CD14-positive monocyte (primary cell): ENCODE measurements at regions not wholly inside any gene's neighbourhood (a gene's known extent, or its start where the extent isn't known, plus 50 kb on each side); places are given as distances from the start of the nearest gene placed in this dataset.

Source experiments
- DNase-seq, 3 donors: peaks; one replicate each; pipeline ENCODE4 v3.0.0-alpha.2; 2011 to 2022
- H2AFZ ChIP-seq: 2 replicates; pipeline ENCODE4 v1.6.0; 2012; ENCODE audit warnings: mild to moderate bottlenecking, low read depth, low read length, inconsistent platforms; ENCODE audit not compliant: insufficient read depth, poor library complexity, severe bottlenecking
- H3K27ac ChIP-seq, 2 donors: 1 replicate in 1 of 2; 2 replicates in 1 of 2; pipeline ENCODE4 v1.5.1; 2012 to 2013; ENCODE audit warnings: low read length in 2 of 2, control low read depth in 1 of 2, inconsistent platforms in 1 of 2, low read depth in 1 of 2, mild to moderate bottlenecking in 1 of 2
- H3K27me3 ChIP-seq, 2 donors: one replicate each; pipeline versions ENCODE4 v1.6.0 to v1.6.1; 2011 to 2013; ENCODE audit warnings: low read length in 2 of 2; ENCODE audit not compliant: control insufficient read depth in 2 of 2, insufficient read depth in 2 of 2
- H3K36me3 ChIP-seq, 2 donors: replicated peaks in 1 of 2; 1 replicate in 1 of 2; 2 replicates in 1 of 2; pipeline versions ENCODE4 v1.5.1 to v1.6.1; 2012 to 2013; ENCODE audit warnings: low read length in 2 of 2, control low read depth in 1 of 2, inconsistent platforms in 1 of 2, mild to moderate bottlenecking in 1 of 2; ENCODE audit not compliant: insufficient read depth in 2 of 2, control insufficient read depth in 1 of 2
- H3K4me1 ChIP-seq, 2 donors: 1 replicate in 1 of 2; 2 replicates in 1 of 2; pipeline versions ENCODE4 v1.5.1 to v1.6.1; 2012 to 2013; ENCODE audit warnings: low read length in 2 of 2, control low read depth in 1 of 2, inconsistent platforms in 1 of 2, mild to moderate bottlenecking in 1 of 2, moderate library complexity in 1 of 2; ENCODE audit not compliant: insufficient read depth in 2 of 2, control insufficient read depth in 1 of 2
- H3K4me2 ChIP-seq: replicated peaks from 2 replicates; pipeline ENCODE3; 2012; ENCODE audit warnings: low read length, moderate library complexity, mild to moderate bottlenecking; ENCODE audit not compliant: poor library complexity, severe bottlenecking; ENCODE audit errors: extremely low read depth
- H3K4me3 ChIP-seq, 3 experiments: fragments of 200-600 bp in 1 of 3; sonication (generic) in 1 of 3; replicated peaks in 1 of 3; 1 replicate in 2 of 3; 2 replicates in 1 of 3; pipeline ENCODE4 v1.5.1; 2011 to 2013; ENCODE audit warnings: low read length in 3 of 3, mild to moderate bottlenecking in 3 of 3, control low read depth in 2 of 3, low read depth in 2 of 3, inconsistent platforms in 1 of 3, moderate library complexity in 1 of 3
- H3K79me2 ChIP-seq: 2 replicates; pipeline ENCODE4 v1.6.0; 2012; ENCODE audit warnings: mild to moderate bottlenecking, control low read depth, inconsistent platforms, low read length, moderate library complexity; ENCODE audit not compliant: insufficient read depth
- H3K9ac ChIP-seq: 2 replicates; pipeline ENCODE4 v1.6.0; 2017; ENCODE audit warnings: low read length, mild to moderate bottlenecking; ENCODE audit not compliant: insufficient read depth, poor library complexity, severe bottlenecking
- H3K9me3 ChIP-seq, 2 donors: replicated peaks in 1 of 2; 1 replicate in 1 of 2; 2 replicates in 1 of 2; pipeline versions ENCODE4 v1.5.1 to v1.6.1; 2012 to 2013; ENCODE audit warnings: low read length in 2 of 2, control low read depth in 1 of 2; ENCODE audit not compliant: control insufficient read depth in 1 of 2, insufficient read depth in 1 of 2
- H4K20me1 ChIP-seq: 2 replicates; pipeline ENCODE4 v1.6.0; 2012; ENCODE audit warnings: mild to moderate bottlenecking, low read length, control low read depth, moderate library complexity; ENCODE audit not compliant: insufficient read depth
- H3K27ac Mint-ChIP-seq, 7 donors: one replicate each; pipeline ENCODE4 v1.8.0; 2020; ENCODE audit warnings: mild to moderate bottlenecking in 7 of 7, mixed read lengths in 7 of 7, moderate library complexity in 6 of 7, inconsistent platforms in 2 of 7
- H3K27me3 Mint-ChIP-seq, 3 donors: one replicate each; pipeline ENCODE4 v1.8.0; 2021 to 2022; ENCODE audit warnings: low read depth in 3 of 3, mild to moderate bottlenecking in 3 of 3, mixed read lengths in 3 of 3, moderate library complexity in 3 of 3, inconsistent platforms in 1 of 3
- H3K36me3 Mint-ChIP-seq, 2 donors: one replicate each; pipeline ENCODE4 v1.8.0; 2020; ENCODE audit warnings: mixed read lengths in 2 of 2, inconsistent platforms in 1 of 2, mild to moderate bottlenecking in 1 of 2
- H3K4me1 Mint-ChIP-seq: one replicate; pipeline ENCODE4 v1.8.0; 2020; ENCODE audit warnings: mild to moderate bottlenecking, mixed read lengths
- H3K4me3 Mint-ChIP-seq, 2 donors: one replicate each; pipeline ENCODE4 v1.8.0; 2020; ENCODE audit warnings: mild to moderate bottlenecking in 2 of 2, mixed read lengths in 2 of 2, moderate library complexity in 1 of 2
- H3K9me3 Mint-ChIP-seq, 7 donors: one replicate each; pipeline ENCODE4 v1.8.0; 2020 to 2022; ENCODE audit warnings: mixed read lengths in 7 of 7, mild to moderate bottlenecking in 6 of 7, moderate library complexity in 6 of 7, inconsistent platforms in 2 of 7
- WGBS: methylation state at CpG from one replicate; pipeline ENCODE4 v1.1.5; 2013; ENCODE audit warnings: missing lambda C conversion rate; ENCODE audit not compliant: insufficient coverage; 5-methylcytosine and 5-hydroxymethylcytosine counted together
- intact Hi-C, 2 donors: fragments of 100-400 bp; cut with micrococcal nuclease; formaldehyde crosslinking; loops; one replicate each; pipeline versions ENCODE4 v1.15.0 to v1.15.1; 2023
- TF ChIP-seq, protein P1 (sequence below): fragments of 200-600 bp; IDR thresholded peaks from one replicate; pipeline ENCODE4 v1.8.0; 2022; ENCODE audit warnings: antibody characterized with exemption, mild to moderate bottlenecking

DNA sequence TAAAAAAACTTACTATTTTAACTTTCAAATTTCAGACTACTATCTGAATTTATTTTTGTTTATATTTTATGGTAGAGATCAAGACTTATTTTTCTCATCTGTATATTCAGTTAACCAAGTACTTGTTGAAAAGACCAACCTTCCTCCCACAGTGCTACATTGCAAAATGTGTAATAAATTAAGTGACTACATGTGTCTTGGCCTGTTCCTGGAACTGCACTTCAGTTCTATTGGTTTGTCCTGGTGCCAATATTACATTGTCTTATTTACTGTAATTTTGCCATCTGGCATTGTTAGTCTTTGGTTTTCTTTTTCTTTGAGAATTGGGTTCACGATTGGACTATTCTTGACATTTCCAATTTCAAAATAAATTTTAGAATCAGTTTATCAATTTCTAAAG lies 138.4 kb upstream of the KCNMB2 start:
- no peaks in the 10 kb centered on the region for H3K4me1 Mint-ChIP-seq
- H3K27me3 Mint-ChIP-seq: no peaks in the 10 kb centered on the region
- no peak overlapping the region for H3K9ac ChIP-seq
- H2AFZ ChIP-seq: no peak overlapping the region
- H3K27me3 ChIP-seq: no peaks in the 10 kb centered on the region
- H3K27ac ChIP-seq: no peak overlapping the region
- intact Hi-C loops: no loop called here
- no peak for DNase-seq
- no peaks in the 10 kb centered on the region for H3K36me3 ChIP-seq
- H3K4me3 ChIP-seq: no peak overlapping the region
- no peak overlapping the region for H3K4me2 ChIP-seq
- no peak overlapping the region for H3K27ac Mint-ChIP-seq
- no peak overlapping the region for H3K4me3 Mint-ChIP-seq
- H3K36me3 Mint-ChIP-seq: no peaks in the 10 kb centered on the region
- H4K20me1 ChIP-seq: no peaks in the 10 kb centered on the region
- WGBS: no CpG with 5 or more reads among the region's 1 CpG
- H3K9me3 Mint-ChIP-seq: peaks cover 0 to 5% (median 0%) of the 10 kb centered on the region in 7 donors
- TF ChIP-seq, protein P1, sequence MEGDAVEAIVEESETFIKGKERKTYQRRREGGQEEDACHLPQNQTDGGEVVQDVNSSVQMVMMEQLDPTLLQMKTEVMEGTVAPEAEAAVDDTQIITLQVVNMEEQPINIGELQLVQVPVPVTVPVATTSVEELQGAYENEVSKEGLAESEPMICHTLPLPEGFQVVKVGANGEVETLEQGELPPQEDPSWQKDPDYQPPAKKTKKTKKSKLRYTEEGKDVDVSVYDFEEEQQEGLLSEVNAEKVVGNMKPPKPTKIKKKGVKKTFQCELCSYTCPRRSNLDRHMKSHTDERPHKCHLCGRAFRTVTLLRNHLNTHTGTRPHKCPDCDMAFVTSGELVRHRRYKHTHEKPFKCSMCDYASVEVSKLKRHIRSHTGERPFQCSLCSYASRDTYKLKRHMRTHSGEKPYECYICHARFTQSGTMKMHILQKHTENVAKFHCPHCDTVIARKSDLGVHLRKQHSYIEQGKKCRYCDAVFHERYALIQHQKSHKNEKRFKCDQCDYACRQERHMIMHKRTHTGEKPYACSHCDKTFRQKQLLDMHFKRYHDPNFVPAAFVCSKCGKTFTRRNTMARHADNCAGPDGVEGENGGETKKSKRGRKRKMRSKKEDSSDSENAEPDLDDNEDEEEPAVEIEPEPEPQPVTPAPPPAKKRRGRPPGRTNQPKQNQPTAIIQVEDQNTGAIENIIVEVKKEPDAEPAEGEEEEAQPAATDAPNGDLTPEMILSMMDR: no peak
- H3K9me3 ChIP-seq: no peaks in the 10 kb centered on the region
- H3K4me1 ChIP-seq: no peaks in the 10 kb centered on the region
- H3K79me2 ChIP-seq: no peaks in the 10 kb centered on the region

DNA sequence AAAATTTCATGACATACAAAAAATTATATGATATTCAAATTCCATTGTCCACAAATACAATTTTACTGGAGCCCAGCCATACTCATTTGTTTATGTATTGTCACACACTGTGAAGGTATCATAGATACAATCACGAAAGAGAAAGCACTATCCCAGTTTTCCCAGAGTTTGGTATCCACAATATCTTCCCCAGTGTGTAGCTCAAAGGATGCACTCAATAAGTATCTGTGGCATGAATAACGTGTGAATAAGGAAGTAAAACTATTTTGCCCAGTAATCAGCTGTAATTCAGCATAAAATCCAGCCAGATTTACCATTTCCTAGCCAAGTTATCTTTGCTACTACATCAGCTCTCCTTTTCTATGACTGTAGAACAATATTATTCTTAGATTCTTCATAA lies 131.3 kb upstream of the KCNMB2 start:
- Mint-ChIP-seq H3K36me3 (no peaks in the 10 kb centered on the region), H3K4me1 (no peaks in the 10 kb centered on the region), H3K27me3 (peaks cover 0 to 1% (median 0%) of the 10 kb centered on the region in 3 donors), H3K9me3 (peaks cover 0 to 5% (median 2%) of the 10 kb centered on the region in 7 donors), H3K27ac (no peak overlapping the region), H3K4me3 (no peak overlapping the region)
- no peaks in the 10 kb centered on the region for H3K36me3 ChIP-seq
- H3K9ac ChIP-seq: no peak overlapping the region
- no peak for DNase-seq
- no peak overlapping the region for H3K4me3 ChIP-seq
- no peak overlapping the region for H2AFZ ChIP-seq
- no peaks in the 10 kb centered on the region for H3K9me3 ChIP-seq
- H3K27me3 ChIP-seq: no peaks in the 10 kb centered on the region
- no peaks in the 10 kb centered on the region for H3K4me1 ChIP-seq
- H3K79me2 ChIP-seq: no peaks in the 10 kb centered on the region
- WGBS: no CpG with 5 or more reads among the region's 2 CpGs
- intact Hi-C loops: no loop called here
- H3K27ac ChIP-seq: no peak overlapping the region
- TF ChIP-seq, protein P1: no peak
- no peak overlapping the region for H3K4me2 ChIP-seq
- H4K20me1 ChIP-seq: no peaks in the 10 kb centered on the region
